IPS-20b (cell line): ENCODE measurements at regions not wholly inside any gene's neighbourhood (a gene's known extent, or its start where the extent isn't known, plus 50 kb on each side); places are given as distances from the start of the nearest gene placed in this dataset.
"Not testable (repeated sequence)": the region's sequence is repeated elsewhere in the genome, so short reads cannot be mapped to it uniquely, and the experiment has no call there.

Experiments
- H3K27ac ChIP-seq: one replicate; pipeline ENCODE4 v1.5.1; 2013; ENCODE audit warnings: low read length
- H3K27me3 ChIP-seq: 2 replicates; pipeline ENCODE4 v1.6.1; 2013; ENCODE audit warnings: mild to moderate bottlenecking, low read length, inconsistent platforms; ENCODE audit not compliant: insufficient read depth
- H3K36me3 ChIP-seq: 2 replicates; pipeline ENCODE4 v1.6.1; 2013; ENCODE audit warnings: low read depth, mild to moderate bottlenecking, inconsistent platforms, low read length, moderate library complexity; ENCODE audit not compliant: insufficient read depth
- H3K4me1 ChIP-seq: 2 replicates; pipeline ENCODE4 v1.6.1; 2013; ENCODE audit warnings: mild to moderate bottlenecking, control low read depth, inconsistent platforms, low read length, moderate library complexity; ENCODE audit not compliant: insufficient read depth
- H3K4me3 ChIP-seq: 2 replicates; pipeline ENCODE4 v1.5.1; 2013; ENCODE audit warnings: mild to moderate bottlenecking, low read length, inconsistent platforms
- H3K9ac ChIP-seq: 2 replicates; pipeline ENCODE4 v1.6.1; 2013; ENCODE audit warnings: low read depth, mild to moderate bottlenecking, inconsistent platforms, low read length, moderate library complexity
- H3K9me3 ChIP-seq: 2 replicates; pipeline ENCODE4 v1.6.1; 2013; ENCODE audit warnings: mild to moderate bottlenecking, low read depth, low read length, inconsistent platforms; ENCODE audit not compliant: insufficient read depth

DNA sequence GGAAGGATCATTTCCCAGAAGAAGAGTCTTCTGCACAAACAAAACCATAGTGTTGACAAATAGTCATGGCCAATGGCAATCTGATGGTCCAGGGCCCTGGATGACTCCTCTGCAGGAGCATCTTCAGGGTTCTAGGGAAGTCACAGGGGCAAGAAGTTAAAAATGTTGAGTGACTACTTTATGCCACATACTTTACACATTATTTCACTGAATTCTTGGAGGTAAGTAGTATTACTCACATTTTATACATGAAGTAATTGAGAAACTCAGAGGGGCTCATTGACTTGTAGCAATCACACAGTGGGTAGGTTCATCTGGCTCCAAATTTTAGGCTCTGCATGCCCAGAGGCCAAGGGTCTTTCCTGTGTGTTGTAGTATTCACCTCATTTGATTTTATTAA is 430.2 kb upstream of the MCTP2 start:
- no peak overlapping the region for H3K9ac ChIP-seq
- H3K27me3 ChIP-seq: no peaks in the 10 kb centered on the region
- no peaks in the 10 kb centered on the region for H3K9me3 ChIP-seq
- H3K27ac ChIP-seq: no peak overlapping the region
- no peak overlapping the region for H3K4me3 ChIP-seq
- H3K4me1 ChIP-seq: peaks cover 3% of the 10 kb centered on the region; the same call in 1 of the 2 replicates
- H3K36me3 ChIP-seq: no peaks in the 10 kb centered on the region

DNA sequence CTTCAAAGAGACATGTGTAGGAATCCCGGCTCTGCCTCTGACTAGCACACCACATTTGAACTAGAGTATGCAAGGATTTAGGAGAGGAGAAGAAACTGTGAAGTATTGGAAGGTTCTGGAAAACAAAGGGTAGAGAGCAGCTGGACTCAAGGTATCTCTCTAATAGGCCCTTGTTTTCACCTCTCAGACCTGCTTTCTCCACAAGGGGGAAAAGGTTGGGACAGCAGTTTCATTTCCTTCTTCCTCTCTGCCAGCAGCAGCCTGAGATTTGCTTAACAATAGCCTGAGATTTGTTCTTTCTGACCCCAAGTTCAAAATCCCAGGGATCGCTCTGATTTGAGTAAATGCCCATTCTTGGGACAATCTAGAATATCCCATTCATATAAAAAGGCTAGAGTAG is 430.6 kb upstream of the MCTP2 start:
- Histone ChIP-seq H3K9me3 (no peaks in the 10 kb centered on the region), H3K4me3 (no peak overlapping the region), H3K9ac (no peak overlapping the region), H3K27ac (no peak overlapping the region), H3K36me3 (no peaks in the 10 kb centered on the region), H3K27me3 (no peaks in the 10 kb centered on the region), H3K4me1 (peaks cover 3% of the 10 kb centered on the region; the same call in 1 of the 2 replicates)

DNA sequence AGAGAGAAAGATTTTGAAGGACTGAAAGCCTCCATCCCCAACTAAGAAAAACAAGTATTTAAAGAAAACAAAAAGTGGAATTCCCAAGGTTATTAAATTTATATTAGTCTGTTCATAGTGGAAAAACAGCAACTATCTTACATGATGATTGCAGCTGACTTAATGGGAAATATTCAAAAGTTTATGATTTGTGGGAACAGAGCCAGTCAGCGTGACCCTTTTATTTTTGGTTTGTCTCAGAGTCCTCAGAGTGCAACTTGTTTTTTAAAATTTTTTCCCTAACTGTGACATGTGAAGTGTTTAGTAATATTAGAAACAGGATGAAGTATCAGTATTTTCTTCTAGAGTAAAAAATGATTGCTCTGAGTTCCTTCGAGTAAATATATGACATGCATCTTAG is 441.9 kb upstream of the MCTP2 start:
- no peaks in the 10 kb centered on the region for H3K27me3 ChIP-seq
- no peak overlapping the region for H3K9ac ChIP-seq
- no peak overlapping the region for H3K4me3 ChIP-seq
- H3K27ac ChIP-seq: no peak overlapping the region
- peaks cover 14% of the 10 kb centered on the region for H3K9me3 ChIP-seq
- H3K4me1 ChIP-seq: no peaks in the 10 kb centered on the region
- H3K36me3 ChIP-seq: no peaks in the 10 kb centered on the region

DNA sequence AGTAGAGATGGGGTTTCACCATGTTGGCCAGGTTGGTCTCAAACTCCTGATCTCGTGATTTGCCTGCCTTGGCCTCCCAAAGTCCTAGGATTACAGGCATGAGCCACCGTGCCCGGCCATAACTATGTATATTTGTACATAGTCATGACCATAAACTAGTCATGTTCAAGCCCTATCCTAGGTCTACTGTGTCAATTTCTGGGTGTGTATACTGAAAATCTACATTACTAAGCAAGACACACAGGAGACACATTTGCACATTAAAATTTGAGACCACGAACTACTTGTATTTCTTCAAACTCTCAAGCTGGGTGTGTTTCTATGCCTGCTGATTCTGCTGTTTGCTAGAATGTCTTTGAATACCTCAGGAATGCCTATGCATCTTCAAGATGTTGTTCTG is 451.3 kb upstream of the MCTP2 start:
- Histone ChIP-seq H3K27me3 (no peaks in the 10 kb centered on the region), H3K4me3 (no peak overlapping the region), H3K27ac (no peak overlapping the region), H3K4me1 (no peaks in the 10 kb centered on the region), H3K36me3 (no peaks in the 10 kb centered on the region), H3K9ac (no peak overlapping the region), H3K9me3 (no peaks in the 10 kb centered on the region)

DNA sequence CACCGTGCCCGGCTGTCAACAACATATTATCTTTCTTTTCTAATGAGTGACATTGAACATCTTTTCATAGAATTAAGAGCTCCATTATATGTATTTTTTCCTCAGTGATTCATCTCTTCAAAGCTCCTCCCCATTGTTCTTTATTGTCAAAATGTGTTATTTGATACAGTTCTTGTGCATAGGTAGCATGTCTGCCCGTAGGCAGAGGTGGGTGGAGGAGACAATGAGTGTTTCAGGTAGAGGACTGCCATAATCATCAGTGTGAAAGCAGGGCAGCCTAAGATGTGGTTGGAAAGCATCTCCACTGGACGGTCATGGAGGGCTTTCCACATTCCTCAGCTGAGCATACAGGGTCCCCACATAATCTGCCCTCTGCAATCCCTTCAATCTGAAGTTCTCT is 452.0 kb upstream of the MCTP2 start:
- no peaks in the 10 kb centered on the region for H3K9me3 ChIP-seq

DNA sequence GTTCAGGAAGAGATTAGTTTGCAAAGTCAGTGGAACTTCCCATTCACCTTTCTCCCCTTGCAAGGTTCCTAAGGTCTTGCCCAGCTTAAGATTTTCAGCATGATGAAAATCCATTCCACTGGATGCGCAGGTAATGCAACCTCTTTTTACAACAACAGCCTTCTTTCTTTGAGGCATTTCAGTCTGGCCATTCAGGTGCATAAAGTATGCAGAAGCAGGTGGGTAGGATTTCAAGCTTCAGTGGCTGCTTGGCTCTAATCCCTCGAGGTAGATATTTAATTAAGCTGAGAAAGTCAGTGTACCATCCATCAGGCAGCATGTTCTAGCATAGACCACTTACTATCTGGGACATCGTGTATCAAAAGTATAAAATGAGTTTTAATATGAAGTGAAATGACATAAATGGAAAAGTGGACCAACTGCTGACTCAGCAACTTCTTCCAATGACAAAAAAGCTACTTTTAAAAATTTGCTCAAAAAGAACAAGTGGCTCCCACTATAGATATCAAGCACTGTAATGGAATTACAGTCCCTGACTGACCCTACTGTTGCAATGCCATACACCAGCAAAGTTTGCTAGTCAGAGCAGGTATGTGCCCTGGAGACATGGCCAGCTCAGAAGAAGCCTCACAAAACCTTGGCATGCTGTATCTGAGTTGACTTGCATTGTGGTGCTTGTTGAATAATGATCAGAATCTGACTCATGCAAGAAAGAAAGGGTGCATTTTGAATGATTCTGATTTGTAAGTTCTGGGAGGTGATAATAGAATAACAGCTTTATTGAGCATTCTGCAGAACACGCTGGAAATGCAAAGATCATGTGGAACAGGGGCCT is 459.9 kb upstream of the MCTP2 start:
- H3K9me3 ChIP-seq: no peaks in the 10 kb centered on the region
- no peak overlapping the region for H3K9ac ChIP-seq
- no peaks in the 10 kb centered on the region for H3K36me3 ChIP-seq
- H3K27me3 ChIP-seq: no peaks in the 10 kb centered on the region
- H3K4me3 ChIP-seq: no peak overlapping the region
- no peak overlapping the region for H3K27ac ChIP-seq
- H3K4me1 ChIP-seq: no peaks in the 10 kb centered on the region

More for the DNA sequence above, 452.0 kb upstream of the MCTP2 start:
- Histone ChIP-seq H3K27me3 (no peaks in the 10 kb centered on the region), H3K27ac (no peak overlapping the region), H3K4me3 (no peak overlapping the region), H3K4me1 (no peaks in the 10 kb centered on the region), H3K36me3 (no peaks in the 10 kb centered on the region), H3K9ac (no peak overlapping the region)

DNA sequence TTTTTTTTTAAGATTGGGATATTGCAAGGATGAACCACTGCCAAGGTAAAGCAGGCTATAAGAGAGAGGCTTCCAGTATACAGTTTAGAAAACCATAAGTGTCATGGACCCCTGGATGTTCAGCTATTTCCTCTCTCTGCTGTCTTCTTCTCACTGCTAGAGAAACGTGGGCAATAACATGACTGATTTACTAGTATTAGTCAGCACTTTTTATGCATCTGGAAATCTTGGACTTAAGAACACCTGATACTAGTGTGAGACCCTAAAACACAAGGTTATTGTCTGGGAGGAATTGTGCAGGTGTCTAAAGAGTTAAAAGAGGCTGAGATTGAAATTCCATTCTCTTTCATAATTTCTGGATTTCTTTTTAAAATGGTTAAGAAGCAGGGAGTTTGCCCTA is 460.6 kb upstream of the MCTP2 start:
- H3K27me3 ChIP-seq: no peaks in the 10 kb centered on the region
- H3K9me3 ChIP-seq: no peaks in the 10 kb centered on the region
- H3K4me1 ChIP-seq: no peaks in the 10 kb centered on the region
- H3K27ac ChIP-seq: no peak overlapping the region
- no peaks in the 10 kb centered on the region for H3K36me3 ChIP-seq
- H3K9ac ChIP-seq: no peak overlapping the region
- H3K4me3 ChIP-seq: no peak overlapping the region

DNA sequence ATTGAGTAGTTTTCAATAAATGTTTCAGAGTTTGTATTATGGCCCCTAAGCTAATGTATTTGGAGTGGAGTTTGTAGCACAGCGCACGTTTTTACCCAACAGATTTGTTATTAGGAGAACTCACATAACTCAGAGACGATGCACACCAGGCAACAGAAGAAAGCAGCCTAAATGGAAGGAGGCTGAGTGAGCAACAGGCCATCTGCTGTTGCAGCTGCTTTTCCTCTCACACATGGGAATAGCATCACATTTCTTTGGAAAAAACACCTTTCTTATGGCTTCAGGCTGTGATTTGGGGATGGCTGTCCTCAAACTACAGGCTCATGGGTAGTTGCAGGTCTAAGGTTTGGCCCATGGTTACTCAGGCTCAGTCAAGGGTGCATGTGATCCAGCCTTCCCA is 469.3 kb upstream of the MCTP2 start:
- H3K27ac ChIP-seq: no peak overlapping the region
- no peaks in the 10 kb centered on the region for H3K27me3 ChIP-seq
- no peak overlapping the region for H3K9ac ChIP-seq
- no peaks in the 10 kb centered on the region for H3K4me1 ChIP-seq
- H3K36me3 ChIP-seq: no peaks in the 10 kb centered on the region
- no peaks in the 10 kb centered on the region for H3K9me3 ChIP-seq
- no peak overlapping the region for H3K4me3 ChIP-seq

DNA sequence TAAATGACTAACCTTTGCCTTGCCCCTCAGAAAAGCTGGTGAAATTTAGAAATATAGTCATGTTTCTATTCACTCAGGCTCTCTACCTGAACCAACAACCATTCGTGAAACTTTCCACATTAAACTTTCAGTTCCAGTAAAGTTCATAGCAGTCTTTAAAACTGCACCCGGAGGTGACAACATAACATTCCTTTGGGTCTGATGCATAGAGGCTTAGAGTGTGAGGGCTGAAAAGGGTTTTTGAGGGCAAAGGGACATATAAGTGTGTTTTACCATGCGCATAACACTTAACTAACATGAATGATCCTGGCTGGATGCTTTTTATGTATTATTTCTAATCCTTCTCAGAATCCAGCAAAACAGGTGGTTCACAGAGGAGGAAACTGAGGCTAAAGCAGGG is 471.7 kb upstream of the MCTP2 start:
- Histone ChIP-seq H3K4me3 (no peak overlapping the region), H3K27ac (no peak overlapping the region), H3K9ac (no peak overlapping the region), H3K36me3 (no peaks in the 10 kb centered on the region), H3K9me3 (no peaks in the 10 kb centered on the region), H3K4me1 (no peaks in the 10 kb centered on the region), H3K27me3 (no peaks in the 10 kb centered on the region)

DNA sequence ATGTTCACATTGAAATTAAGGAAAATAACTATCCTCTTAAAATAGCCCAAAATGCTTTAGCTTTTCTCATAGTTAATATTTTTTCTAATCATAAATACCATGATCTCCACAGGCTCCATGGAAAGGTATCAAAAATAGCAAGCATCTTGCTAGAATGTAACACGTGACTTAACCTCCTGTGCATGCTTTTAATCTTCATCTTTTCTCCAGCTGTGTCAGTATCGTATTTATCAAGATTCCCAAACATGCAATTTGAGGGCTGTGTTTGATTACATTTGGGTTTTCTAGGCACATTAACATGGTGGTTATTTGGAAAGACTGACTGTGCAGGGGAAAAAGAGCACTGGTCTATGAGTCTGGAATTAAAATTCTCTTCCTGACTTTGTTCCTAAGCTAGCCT is 472.5 kb upstream of the MCTP2 start:
- H3K27me3 ChIP-seq: no peaks in the 10 kb centered on the region
- no peak overlapping the region for H3K9ac ChIP-seq
- H3K4me3 ChIP-seq: no peak overlapping the region
- no peaks in the 10 kb centered on the region for H3K36me3 ChIP-seq
- no peak overlapping the region for H3K27ac ChIP-seq
- no peaks in the 10 kb centered on the region for H3K4me1 ChIP-seq
- no peaks in the 10 kb centered on the region for H3K9me3 ChIP-seq

DNA sequence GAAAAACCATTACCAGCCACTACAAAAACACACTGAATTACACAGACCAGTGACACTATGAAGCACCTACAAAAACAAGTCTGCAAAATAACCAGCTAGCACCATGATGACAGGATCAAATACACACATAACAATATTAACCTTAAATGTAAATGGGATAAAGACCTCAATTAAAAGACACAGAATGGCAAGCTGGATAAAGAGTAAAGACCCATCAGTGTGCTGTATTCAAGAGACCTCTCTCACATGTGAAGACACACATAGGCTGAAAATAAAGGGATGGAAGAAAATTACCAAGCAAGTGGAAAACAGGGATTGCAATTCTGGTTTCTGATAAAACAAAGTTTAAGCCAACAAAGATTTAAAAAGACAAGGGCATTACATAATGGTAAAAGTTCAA is 482.7 kb upstream of the MCTP2 start:
- Histone ChIP-seq H3K9me3 (no peaks in the 10 kb centered on the region; the same call in none of the 2 replicates), H3K27me3 (no peaks in the 10 kb centered on the region), H3K4me3 (no peak overlapping the region), H3K4me1 (no peaks in the 10 kb centered on the region), H3K27ac (no peak overlapping the region), H3K36me3 (no peaks in the 10 kb centered on the region), H3K9ac (no peak overlapping the region)

DNA sequence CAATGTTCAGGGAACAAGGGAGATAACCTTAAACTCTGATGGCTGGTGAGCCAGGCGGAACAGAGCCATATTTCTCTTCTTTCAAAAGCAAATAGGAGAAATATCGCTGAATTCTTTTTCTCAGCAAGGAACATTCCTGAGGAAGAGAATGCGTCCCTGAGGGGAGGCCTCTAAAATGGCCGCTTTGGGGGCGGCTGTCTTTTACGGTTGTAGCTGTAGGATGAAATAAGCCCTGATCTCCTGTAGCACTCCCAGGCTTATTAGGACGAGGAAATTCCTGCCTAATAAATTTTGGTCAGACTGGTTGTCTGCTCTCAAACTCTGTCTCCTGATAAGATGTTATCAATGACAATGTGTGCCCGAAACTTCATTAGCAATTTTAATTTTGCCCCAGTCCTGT is 496.4 kb upstream of the MCTP2 start:
- peaks cover 20% of the 10 kb centered on the region for H3K9me3 ChIP-seq
- not testable (repeated sequence) for H3K9ac ChIP-seq, H3K36me3 ChIP-seq, H3K27me3 ChIP-seq, H3K4me1 ChIP-seq, H3K27ac ChIP-seq, H3K4me3 ChIP-seq
